Upper lobe of left lung (tissue), 6 donors: ENCODE measurements at regions not wholly inside any gene's neighbourhood (a gene's known extent, or its start where the extent isn't known, plus 50 kb on each side); places are given as distances from the start of the nearest gene placed in this dataset.

Experiments used
- ATAC-seq, 2 donors: fragments of 200-7000 bp; cut with Tn5 transposase; one replicate each; pipeline ENCODE4 v1.9.1; 2022; ENCODE audit warnings: mild to moderate bottlenecking in 2 of 2, moderate library complexity in 2 of 2; ENCODE audit not compliant: low FRiP score in 2 of 2
- DNase-seq, 2 donors: peaks; one replicate each; pipeline ENCODE4 v3.0.0-alpha.2; 2019 to 2020
- H3K27ac ChIP-seq, 4 donors: fragments of 200-600 bp; sonication (generic); one replicate each; pipeline ENCODE4 v1.5.1; 2016 to 2019
- H3K27me3 ChIP-seq, 4 donors: fragments of 200-600 bp; sonication (generic); one replicate each; pipeline ENCODE4 v1.5.1; 2017 to 2019
- H3K36me3 ChIP-seq, 4 donors: fragments of 200-600 bp; sonication (generic); one replicate each; pipeline ENCODE4 v1.5.1; 2016 to 2019
- H3K4me1 ChIP-seq, 4 donors: fragments of 200-600 bp; sonication (generic); one replicate each; pipeline ENCODE4 v1.5.1; 2018 to 2019
- H3K4me3 ChIP-seq, 4 donors: fragments of 200-600 bp; sonication (generic); one replicate each; pipeline ENCODE4 v1.5.1; 2017 to 2019; ENCODE audit warnings: mild to moderate bottlenecking in 2 of 4, moderate library complexity in 1 of 4
- H3K9me3 ChIP-seq, 4 donors: fragments of 200-600 bp; sonication (generic); one replicate each; pipeline ENCODE4 v1.5.1; 2018 to 2019
- CTCF ChIP-seq, 6 experiments: fragments of 450-650 bp in 4 of 6; fragments of 200-600 bp in 2 of 6; sonication (generic) in 2 of 6; IDR thresholded peaks; one replicate each; pipeline ENCODE4 v1.5.1; 2016 to 2019; ENCODE audit warnings: antibody characterized with exemption in 6 of 6
- EP300 ChIP-seq, 4 donors: sonication (generic); formaldehyde crosslinking; IDR thresholded peaks; one replicate each; pipeline ENCODE4 v1.5.1; 2017; ENCODE audit warnings: antibody characterized with exemption in 4 of 4, control low read depth in 2 of 4
- POLR2A ChIP-seq, 4 donors: fragments of 450-650 bp; IDR thresholded peaks; one replicate each; pipeline ENCODE4 v1.5.1; 2016 to 2017; ENCODE audit warnings: antibody characterized with exemption in 4 of 4, mild to moderate bottlenecking in 2 of 4
- POLR2AphosphoS5 ChIP-seq, 2 donors: sonication (generic); formaldehyde crosslinking; IDR thresholded peaks; one replicate each; pipeline ENCODE4 v1.5.1; 2017; ENCODE audit warnings: antibody characterized with exemption in 2 of 2
- WGBS, 2 donors: methylation state at CpG; one replicate each; pipeline ENCODE4 v1.1.5; 2017 to 2018; 5-methylcytosine and 5-hydroxymethylcytosine counted together
- donor health status: DM: no; HTN: no; CAD: no; lungs with moderate emphysema.
- donor health status: DM: no; HTN: yes; CAD: no; lungs with severe emphysema.

GRCh38 chr13:44278166-44278565 lies 95.5 kb upstream of the SERP2 start:
- ATAC-seq, result no peak
- H3K4me3 ChIP-seq, result no peak overlapping the region
- H3K36me3 ChIP-seq, result no peaks in the 10 kb centered on the region
- H3K27ac ChIP-seq, result peak overlapping the region in 2 of 4 donors; percentile 31 to 42
- H3K27me3 ChIP-seq, result no peaks in the 10 kb centered on the region
- no peak for TF ChIP-seq CTCF (IDR thresholded peaks at IDR 0.05)
- peak in 1 of 2 donors; percentile 23 for TF ChIP-seq POLR2AphosphoS5 (IDR thresholded peaks at IDR 0.05)
- no peak for TF ChIP-seq EP300 (IDR thresholded peaks at IDR 0.05)
- no peak for TF ChIP-seq POLR2A (IDR thresholded peaks at IDR 0.05)
- H3K9me3 ChIP-seq, result no peaks in the 10 kb centered on the region
- peaks cover 14 to 29% (median 20%) of the 10 kb centered on the region in 4 donors for H3K4me1 ChIP-seq
- no peak for DNase-seq
- 34 to 41% methylated on average over 4 of the region's 4 CpGs for WGBS, 2 donors

GRCh38 chr13:44280456-44280855 lies 93.2 kb upstream of the SERP2 start:
- no peaks in the 10 kb centered on the region for H3K9me3 ChIP-seq
- no peak overlapping the region for H3K4me3 ChIP-seq
- ATAC-seq (no peak), DNase-seq (no peak)
- H3K27me3 ChIP-seq, result no peaks in the 10 kb centered on the region
- peaks cover 1 to 13% (median 7%) of the 10 kb centered on the region in 4 donors for H3K4me1 ChIP-seq
- no peaks in the 10 kb centered on the region for H3K36me3 ChIP-seq
- 93 to 99% methylated on average over 4 to 5 of the region's 5 CpGs for WGBS, 2 donors
- no peak for TF ChIP-seq POLR2AphosphoS5 (IDR thresholded peaks at IDR 0.05)
- no peak for TF ChIP-seq POLR2A (IDR thresholded peaks at IDR 0.05)
- no peak for TF ChIP-seq EP300 (IDR thresholded peaks at IDR 0.05)
- TF ChIP-seq CTCF (IDR thresholded peaks at IDR 0.05), result no peak
- no peak overlapping the region for H3K27ac ChIP-seq

- ATAC-seq, result no peak
- DNase-seq, result no peak
- H3K27me3 ChIP-seq, result no peaks in the 10 kb centered on the region
These were observed 92.2 kb upstream of the SERP2 start for GRCh38 chr13:44281252-44282000.

GRCh38 chr13:44283600-44283999 lies 90.0 kb upstream of the SERP2 start:
- DNase-seq, result no peak
- WGBS, 2 donors, result 76 to 78% methylated on average over 2 of the region's 2 CpGs
- ATAC-seq, result no peak
- H3K4me3 ChIP-seq, result no peak overlapping the region
- peaks cover 0 to 1% (median under 1%) of the 10 kb centered on the region in 4 donors for H3K4me1 ChIP-seq
- H3K36me3 ChIP-seq, result no peaks in the 10 kb centered on the region
- no peaks in the 10 kb centered on the region for H3K9me3 ChIP-seq
- no peak for TF ChIP-seq EP300 (IDR thresholded peaks at IDR 0.05)
- no peak for TF ChIP-seq CTCF (IDR thresholded peaks at IDR 0.05)
- TF ChIP-seq POLR2A (IDR thresholded peaks at IDR 0.05), result no peak
- TF ChIP-seq POLR2AphosphoS5 (IDR thresholded peaks at IDR 0.05), result no peak
- no peaks in the 10 kb centered on the region for H3K27me3 ChIP-seq
- no peak overlapping the region for H3K27ac ChIP-seq

More at GRCh38 chr13:44281252-44282000, 92.2 kb upstream of the SERP2 start:
- no peak for TF ChIP-seq EP300 (IDR thresholded peaks at IDR 0.05)
- no peak for TF ChIP-seq POLR2AphosphoS5 (IDR thresholded peaks at IDR 0.05)
- TF ChIP-seq POLR2A (IDR thresholded peaks at IDR 0.05), result no peak
- no peak for TF ChIP-seq CTCF (IDR thresholded peaks at IDR 0.05)
- H3K27ac ChIP-seq, result no peak overlapping the region
- no peak overlapping the region for H3K4me3 ChIP-seq
- WGBS, 2 donors, result 91 to 93% methylated on average over 9 of the region's 9 CpGs
- no peaks in the 10 kb centered on the region for H3K9me3 ChIP-seq
- H3K4me1 ChIP-seq, result peaks cover 0 to 10% (median 7%) of the 10 kb centered on the region in 4 donors
- no peaks in the 10 kb centered on the region for H3K36me3 ChIP-seq

GRCh38 chr13:44287958-44288357 lies 85.7 kb upstream of the SERP2 start:
- no peaks in the 10 kb centered on the region for H3K9me3 ChIP-seq
- no peak overlapping the region for H3K27ac ChIP-seq
- no peak for ATAC-seq
- H3K4me1 ChIP-seq, result peaks cover 0 to 6% (median 1%) of the 10 kb centered on the region in 4 donors
- H3K4me3 ChIP-seq, result no peak overlapping the region
- DNase-seq, result no peak
- TF ChIP-seq CTCF (IDR thresholded peaks at IDR 0.05), result no peak
- TF ChIP-seq POLR2A (IDR thresholded peaks at IDR 0.05), result no peak
- no peak for TF ChIP-seq POLR2AphosphoS5 (IDR thresholded peaks at IDR 0.05)
- TF ChIP-seq EP300 (IDR thresholded peaks at IDR 0.05), result no peak
- H3K27me3 ChIP-seq, result no peaks in the 10 kb centered on the region
- 46 to 69% methylated on average over 5 of the region's 5 CpGs for WGBS, 2 donors
- H3K36me3 ChIP-seq, result no peaks in the 10 kb centered on the region
